Smooth muscle cell (in vitro differentiated cells): ENCODE measurements at regions not wholly inside any gene's neighbourhood (a gene's known extent, or its start where the extent isn't known, plus 50 kb on each side); places are given as distances from the start of the nearest gene placed in this dataset.

Experiments used
- DNase-seq: peaks from one replicate; lab custom pipeline; 2025; ENCODE audit not compliant: unreplicated experiment; lab: John Stamatoyannopoulos, UW
- H2AFZ ChIP-seq: fragments of 200-600 bp; sonication (generic); 2 replicates; pipeline ENCODE4 v1.6.0; 2016; ENCODE audit warnings: antibody characterized with exemption, low read depth, mild to moderate bottlenecking
- H3F3A ChIP-seq: fragments of 200-600 bp; sonication (generic); 2 replicates; pipeline ENCODE4 v1.6.0; 2017; ENCODE audit warnings: antibody characterized with exemption, low read depth
- H3K27ac ChIP-seq: fragments of 200-600 bp; sonication (generic); 2 replicates; pipeline ENCODE4 v1.5.1; 2016; ENCODE audit warnings: low read depth, mild to moderate bottlenecking
- H3K27me3 ChIP-seq: fragments of 200-600 bp; sonication (generic); 2 replicates; pipeline ENCODE4 v1.6.1; 2016; ENCODE audit warnings: low read depth, mild to moderate bottlenecking
- H3K36me3 ChIP-seq: fragments of 200-600 bp; sonication (generic); 2 replicates; pipeline ENCODE4 v1.5.1; 2016; ENCODE audit warnings: low read depth
- H3K4me1 ChIP-seq: fragments of 200-600 bp; sonication (generic); 2 replicates; pipeline ENCODE4 v1.5.1; 2016; ENCODE audit warnings: low read depth
- H3K4me2 ChIP-seq: fragments of 200-600 bp; sonication (generic); 2 replicates; pipeline ENCODE4 v1.6.0; 2016; ENCODE audit warnings: mild to moderate bottlenecking
- H3K4me3 ChIP-seq: fragments of 200-600 bp; sonication (generic); 2 replicates; pipeline ENCODE4 v1.5.1; 2016; ENCODE audit warnings: mild to moderate bottlenecking
- H3K79me2 ChIP-seq: fragments of 200-600 bp; sonication (generic); 2 replicates; pipeline ENCODE4 v1.6.0; 2016; ENCODE audit warnings: low read depth, mild to moderate bottlenecking
- H3K9ac ChIP-seq: fragments of 200-600 bp; sonication (generic); 2 replicates; pipeline ENCODE4 v1.6.0; 2016; ENCODE audit warnings: low read depth
- H3K9me3 ChIP-seq: fragments of 200-600 bp; sonication (generic); replicated peaks from 2 replicates; pipeline ENCODE4 v1.5.1; 2016; ENCODE audit warnings: low read depth
- H4K20me1 ChIP-seq: fragments of 200-600 bp; sonication (generic); 2 replicates; pipeline ENCODE4 v1.6.0; 2016; ENCODE audit warnings: low read depth
- CTCF ChIP-seq: fragments of 200-600 bp; sonication (generic); IDR thresholded peaks from 2 replicates; pipeline ENCODE4 v1.5.1; 2017; ENCODE audit warnings: borderline replicate concordance, mild to moderate bottlenecking, antibody characterized with exemption; ENCODE audit not compliant: insufficient read depth, poor library complexity, severe bottlenecking
- WGBS: methylation state at CpG from one replicate; pipeline ENCODE4 v1.1.7; 2016; ENCODE audit warnings: low lambda C conversion rate; 5-methylcytosine and 5-hydroxymethylcytosine counted together

- Histone ChIP-seq H4K20me1 (no peaks in the 10 kb centered on the region), H3K4me3 (no peak overlapping the region), H3K9ac (no peak overlapping the region), H3K4me1 (no peaks in the 10 kb centered on the region), H3F3A (no peaks in the 10 kb centered on the region), H3K27ac (no peak overlapping the region), H3K27me3 (no peaks in the 10 kb centered on the region), H3K36me3 (no peaks in the 10 kb centered on the region), H3K79me2 (no peaks in the 10 kb centered on the region), H3K4me2 (no peak overlapping the region), H3K9me3 (no peaks in the 10 kb centered on the region), H2AFZ (no peak overlapping the region)
- no peak for TF ChIP-seq CTCF
- DNase-seq, result no peak
Measured at GRCh38 chr18:33814546-33814945, 236.5 kb downstream of the ASXL3 start.

GRCh38 chr18:33812186-33812585, 234.2 kb downstream of the ASXL3 start:
- Histone ChIP-seq H3K27me3 (no peaks in the 10 kb centered on the region), H3K79me2 (no peaks in the 10 kb centered on the region), H3K9me3 (no peaks in the 10 kb centered on the region), H3K36me3 (no peaks in the 10 kb centered on the region), H3F3A (no peaks in the 10 kb centered on the region), H3K27ac (no peak overlapping the region), H3K4me2 (no peak overlapping the region), H2AFZ (no peak overlapping the region), H3K4me1 (no peaks in the 10 kb centered on the region), H3K4me3 (no peak overlapping the region), H4K20me1 (no peaks in the 10 kb centered on the region), H3K9ac (no peak overlapping the region)
- 76% methylated on average over 2 of the region's 2 CpGs for WGBS
- no peak for TF ChIP-seq CTCF
- no peak for DNase-seq

- DNase-seq, result no peak
- no peaks in the 10 kb centered on the region for H3K27me3 ChIP-seq
- H3K27ac ChIP-seq, result no peak overlapping the region
- H2AFZ ChIP-seq, result no peak overlapping the region
- H4K20me1 ChIP-seq, result no peaks in the 10 kb centered on the region
- no peak overlapping the region for H3K4me3 ChIP-seq
- H3K79me2 ChIP-seq, result no peaks in the 10 kb centered on the region
- no peak overlapping the region for H3K4me2 ChIP-seq
- WGBS, result 86% methylated on average over 4 of the region's 4 CpGs
- no peaks in the 10 kb centered on the region for H3K4me1 ChIP-seq
- H3K9ac ChIP-seq, result no peak overlapping the region
- no peaks in the 10 kb centered on the region for H3K9me3 ChIP-seq
- H3K36me3 ChIP-seq, result no peaks in the 10 kb centered on the region
- no peak for TF ChIP-seq CTCF
- no peaks in the 10 kb centered on the region for H3F3A ChIP-seq
Measured at GRCh38 chr18:33805592-33805991, 227.6 kb downstream of the ASXL3 start.

- no peak for TF ChIP-seq CTCF
- no peak overlapping the region for H3K27ac ChIP-seq
- 72% methylated on average over 3 of the region's 3 CpGs for WGBS
- H3F3A ChIP-seq, result no peaks in the 10 kb centered on the region
- H2AFZ ChIP-seq, result no peak overlapping the region
- H3K4me1 ChIP-seq, result no peaks in the 10 kb centered on the region
- H3K9ac ChIP-seq, result no peak overlapping the region
- H3K36me3 ChIP-seq, result no peaks in the 10 kb centered on the region
- H3K79me2 ChIP-seq, result no peaks in the 10 kb centered on the region
- no peaks in the 10 kb centered on the region for H3K9me3 ChIP-seq
- no peak overlapping the region for H3K4me3 ChIP-seq
- no peak overlapping the region for H3K4me2 ChIP-seq
- no peaks in the 10 kb centered on the region for H4K20me1 ChIP-seq
- H3K27me3 ChIP-seq, result no peaks in the 10 kb centered on the region
- DNase-seq, result no peak
Measured at GRCh38 chr18:33804258-33804657, 226.2 kb downstream of the ASXL3 start.
